HL-60 (cell line): ENCODE measurements at regions not wholly inside any gene's neighbourhood (a gene's known extent, or its start where the extent isn't known, plus 50 kb on each side); places are given as distances from the start of the nearest gene placed in this dataset.

Source experiments
- DNase-seq, 2 experiments: peaks; one replicate each; pipeline ENCODE4 v3.0.0-alpha.2; 2010 to 2020; ENCODE audit warnings: low read depth in 1 of 2, low spot score in 1 of 2
- H3K27ac ChIP-seq: fragments of 250-450 bp; sonication (Bioruptor Pico); replicated peaks from 2 replicates; pipeline ENCODE4 v1.5.1; 2020; ENCODE audit warnings: mild to moderate bottlenecking, moderate library complexity
- H3K27me3 ChIP-seq: fragments of 250-450 bp; sonication (Bioruptor Pico); 2 replicates; pipeline ENCODE4 v1.5.1; 2021; ENCODE audit warnings: mild to moderate bottlenecking, moderate library complexity; ENCODE audit not compliant: insufficient read depth, poor library complexity, severe bottlenecking
- H3K4me3 ChIP-seq: replicated peaks from 2 replicates; pipeline ENCODE4 v1.5.1; 2011; ENCODE audit warnings: mild to moderate bottlenecking, control low read depth, low read length; ENCODE audit not compliant: insufficient read depth
- CTCF ChIP-seq: IDR thresholded peaks from one replicate; pipeline ENCODE4 v1.5.1; 2011; ENCODE audit warnings: low read length, control low read depth, inconsistent platforms; ENCODE audit not compliant: insufficient read depth
- GABPA ChIP-seq: IDR thresholded peaks from 2 replicates; pipeline ENCODE4 v1.6.1; 2012; ENCODE audit warnings: low read depth
- POLR2AphosphoS5 ChIP-seq: IDR thresholded peaks from 2 replicates; pipeline ENCODE4 v1.6.1; 2012; ENCODE audit warnings: low read depth
- REST ChIP-seq: IDR thresholded peaks from 2 replicates; pipeline ENCODE4 v1.6.1; 2012; ENCODE audit warnings: low read depth; ENCODE audit not compliant: insufficient replicate concordance
- SPI1 ChIP-seq: IDR thresholded peaks from 2 replicates; pipeline ENCODE4 v1.6.1; 2012; ENCODE audit warnings: low read depth, mild to moderate bottlenecking, borderline replicate concordance

- no peak overlapping the region for H3K27ac ChIP-seq
- no peak overlapping the region for H3K4me3 ChIP-seq
- TF ChIP-seq GABPA = no peak
- no peak for TF ChIP-seq POLR2AphosphoS5
- TF ChIP-seq REST = no peak
- TF ChIP-seq SPI1 = no peak
- no peak for TF ChIP-seq CTCF
- no peaks in the 10 kb centered on the region for H3K27me3 ChIP-seq
- no peak for DNase-seq
These were observed 159.4 kb upstream of the GSE1 start for GRCh38 chr16:85453703-85454102.

DNA sequence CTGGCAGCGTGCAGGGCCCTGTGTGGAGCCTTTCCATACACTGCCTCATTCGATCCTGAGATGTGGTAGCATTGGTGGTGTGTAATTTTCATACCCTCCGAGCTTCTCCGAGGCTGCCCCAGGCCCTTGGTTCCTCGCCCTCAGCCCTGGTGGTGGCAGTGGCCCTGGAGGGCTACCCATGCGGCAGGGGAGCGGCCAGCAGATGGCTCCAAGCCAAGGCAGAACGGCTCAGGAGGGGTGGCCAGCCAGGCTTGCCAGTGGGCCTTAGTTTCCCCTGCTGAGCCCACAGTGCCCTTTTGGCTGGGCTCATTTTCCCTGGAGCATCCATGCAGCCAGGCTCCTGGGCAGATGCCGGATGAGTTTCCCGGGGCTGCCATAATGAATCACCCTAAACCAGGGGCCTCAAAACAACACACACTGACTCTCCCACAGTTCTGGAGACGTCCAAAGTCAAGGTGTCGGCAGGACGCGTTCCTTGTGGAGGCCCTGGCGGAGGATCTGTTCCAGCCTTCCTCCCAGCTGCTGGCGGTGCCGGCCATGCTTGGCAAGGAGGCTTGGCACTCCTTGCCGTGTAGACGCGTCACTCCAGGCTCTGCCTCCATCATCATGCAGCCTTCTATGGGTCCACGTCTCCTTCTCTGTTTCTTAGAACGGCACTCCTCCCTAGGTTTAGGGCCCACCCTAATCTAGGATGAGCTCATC lies 158.8 kb upstream of the GSE1 start:
- H3K27me3 ChIP-seq = no peaks in the 10 kb centered on the region
- H3K4me3 ChIP-seq = no peak overlapping the region
- no peak for DNase-seq
- TF ChIP-seq CTCF = no peak
- H3K27ac ChIP-seq = no peak overlapping the region

DNA sequence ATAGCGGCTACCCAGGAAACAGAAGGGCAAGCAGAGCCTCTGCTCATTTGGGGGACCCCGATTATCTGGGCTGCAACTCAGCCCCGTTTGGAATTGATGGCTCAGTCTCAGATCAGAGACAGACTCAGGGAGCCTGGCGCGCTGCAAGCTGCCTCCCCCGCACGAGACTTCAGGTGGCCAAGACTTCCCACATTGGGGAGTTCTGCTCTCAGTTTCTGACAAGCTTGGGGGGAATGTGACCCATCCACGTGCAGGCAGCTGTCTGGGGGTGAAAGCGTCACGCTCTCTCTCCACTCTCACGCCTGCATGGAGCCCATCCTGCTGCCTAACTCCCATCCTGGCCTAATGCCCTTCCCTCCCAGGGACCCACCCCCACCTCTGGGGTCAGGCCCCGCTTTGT lies 157.6 kb upstream of the GSE1 start:
- DNase-seq = no peak
- no peak overlapping the region for H3K27ac ChIP-seq
- no peaks in the 10 kb centered on the region for H3K27me3 ChIP-seq
- TF ChIP-seq REST (no peak), GABPA (no peak), SPI1 (no peak), POLR2AphosphoS5 (no peak), CTCF (no peak)
- no peak overlapping the region for H3K4me3 ChIP-seq

DNA sequence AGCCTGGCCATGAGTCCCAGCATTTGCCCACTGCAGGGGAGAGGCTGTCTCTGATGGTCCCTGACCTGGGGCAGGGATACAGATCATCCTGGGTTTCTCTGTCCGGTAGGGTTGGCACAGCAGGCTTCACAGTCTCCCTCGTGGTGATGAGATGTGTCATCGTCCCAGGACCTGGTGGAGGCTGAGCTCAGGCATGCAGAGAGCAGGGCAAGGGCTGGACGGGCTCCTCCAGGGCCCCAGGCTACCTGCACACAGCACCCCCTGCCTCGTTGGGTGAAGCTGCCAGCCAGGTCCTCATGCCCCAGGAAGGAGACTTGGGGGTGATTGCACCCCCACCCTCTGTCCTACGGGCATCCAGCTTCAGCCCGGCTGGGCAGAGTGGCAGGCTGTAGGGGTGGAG lies 155.8 kb upstream of the GSE1 start:
- DNase-seq = no peak
- TF ChIP-seq CTCF = no peak
- TF ChIP-seq REST = no peak
- no peak for TF ChIP-seq POLR2AphosphoS5
- TF ChIP-seq SPI1 = no peak
- no peak for TF ChIP-seq GABPA
- no peak overlapping the region for H3K27ac ChIP-seq
- H3K27me3 ChIP-seq = no peaks in the 10 kb centered on the region
- H3K4me3 ChIP-seq = no peak overlapping the region
